Peyer's patch (tissue), 4 donors: ENCODE measurements at regions not wholly inside any gene's neighbourhood (a gene's known extent, or its start where the extent isn't known, plus 50 kb on each side); places are given as distances from the start of the nearest gene placed in this dataset.
"Not testable (repeated sequence)": the region's sequence is repeated elsewhere in the genome, so short reads cannot be mapped to it uniquely, and the experiment has no call there.

ENCODE experiments used
- DNase-seq, 3 donors: peaks; one replicate each; pipeline ENCODE4 v3.0.0-alpha.2; 2017 to 2019
- H3K27ac ChIP-seq, 4 donors: fragments of 200-600 bp; sonication (generic); one replicate each; pipeline ENCODE4 v1.5.1; 2016 to 2019
- H3K27me3 ChIP-seq, 2 donors: fragments of 200-600 bp; sonication (generic); one replicate each; pipeline ENCODE4 v1.5.1; 2019
- H3K36me3 ChIP-seq, 3 donors: fragments of 200-600 bp; sonication (generic); one replicate each; pipeline ENCODE4 v1.5.1; 2016 to 2019
- H3K4me1 ChIP-seq, 4 donors: fragments of 200-600 bp; sonication (generic); one replicate each; pipeline ENCODE4 v1.5.1; 2016 to 2019
- H3K4me3 ChIP-seq, 4 donors: fragments of 200-600 bp; sonication (generic); 1 replicate in 3 of 4; 2 replicates in 1 of 4; pipeline ENCODE4 v1.5.1; 2016 to 2019; ENCODE audit warnings: mild to moderate bottlenecking in 1 of 4
- H3K9me3 ChIP-seq, 4 donors: fragments of 200-600 bp; sonication (generic); one replicate each; pipeline ENCODE4 v1.5.1; 2016 to 2019; ENCODE audit warnings: mild to moderate bottlenecking in 1 of 4
- POLR2A ChIP-seq, 2 donors: fragments of 450-650 bp; IDR thresholded peaks; one replicate each; pipeline ENCODE4 v1.5.1; 2017; ENCODE audit warnings: antibody characterized with exemption in 2 of 2, mild to moderate bottlenecking in 2 of 2, moderate library complexity in 2 of 2
- TF ChIP-seq, protein P1 (sequence below), 6 experiments: fragments of 450-650 bp in 4 of 6; fragments of 200-600 bp in 2 of 6; sonication (generic) in 1 of 6; IDR thresholded peaks; one replicate each; pipeline ENCODE4 v1.5.1; 2017 to 2019; ENCODE audit warnings: antibody characterized with exemption in 6 of 6, mild to moderate bottlenecking in 3 of 6, moderate library complexity in 1 of 6

- no peak for DNase-seq
- Histone ChIP-seq H3K27me3 (no peaks in the 10 kb centered on the region), H3K4me3 (no peak overlapping the region), H3K27ac (no peak overlapping the region), H3K36me3 (no peaks in the 10 kb centered on the region), H3K9me3 (no peaks in the 10 kb centered on the region), H3K4me1 (no peaks in the 10 kb centered on the region)
- TF ChIP-seq, protein P1, sequence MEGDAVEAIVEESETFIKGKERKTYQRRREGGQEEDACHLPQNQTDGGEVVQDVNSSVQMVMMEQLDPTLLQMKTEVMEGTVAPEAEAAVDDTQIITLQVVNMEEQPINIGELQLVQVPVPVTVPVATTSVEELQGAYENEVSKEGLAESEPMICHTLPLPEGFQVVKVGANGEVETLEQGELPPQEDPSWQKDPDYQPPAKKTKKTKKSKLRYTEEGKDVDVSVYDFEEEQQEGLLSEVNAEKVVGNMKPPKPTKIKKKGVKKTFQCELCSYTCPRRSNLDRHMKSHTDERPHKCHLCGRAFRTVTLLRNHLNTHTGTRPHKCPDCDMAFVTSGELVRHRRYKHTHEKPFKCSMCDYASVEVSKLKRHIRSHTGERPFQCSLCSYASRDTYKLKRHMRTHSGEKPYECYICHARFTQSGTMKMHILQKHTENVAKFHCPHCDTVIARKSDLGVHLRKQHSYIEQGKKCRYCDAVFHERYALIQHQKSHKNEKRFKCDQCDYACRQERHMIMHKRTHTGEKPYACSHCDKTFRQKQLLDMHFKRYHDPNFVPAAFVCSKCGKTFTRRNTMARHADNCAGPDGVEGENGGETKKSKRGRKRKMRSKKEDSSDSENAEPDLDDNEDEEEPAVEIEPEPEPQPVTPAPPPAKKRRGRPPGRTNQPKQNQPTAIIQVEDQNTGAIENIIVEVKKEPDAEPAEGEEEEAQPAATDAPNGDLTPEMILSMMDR (IDR thresholded peaks at IDR 0.05) = no peak
- no peak for TF ChIP-seq POLR2A (IDR thresholded peaks at IDR 0.05)
These were observed 152.0 kb downstream of the ZNF22 start for GRCh38 chr10:45152726-45153125.

DNA sequence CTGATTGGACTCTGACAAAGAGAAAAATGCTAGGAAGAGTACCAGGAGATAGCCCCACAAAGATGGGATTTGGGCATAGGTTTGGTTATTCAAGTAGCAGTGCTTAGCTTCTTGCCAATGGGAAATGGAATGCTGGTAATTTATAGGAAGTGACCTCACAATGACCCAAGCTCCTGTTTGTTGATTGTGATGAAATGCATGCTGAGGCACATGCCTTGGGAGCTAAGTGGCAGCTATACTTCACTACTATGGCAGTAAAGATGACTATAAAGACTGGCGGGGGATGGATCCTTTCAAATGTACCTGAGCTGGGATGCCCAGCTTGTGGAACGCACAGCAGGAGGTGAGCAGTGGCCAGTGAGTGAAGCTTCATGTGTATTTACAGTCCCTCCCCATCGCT, 153.8 kb downstream of the ZNF22 start:
- Histone ChIP-seq H3K4me1 (no peaks in the 10 kb centered on the region), H3K9me3 (no peaks in the 10 kb centered on the region), H3K27ac (no peak overlapping the region), H3K27me3 (no peaks in the 10 kb centered on the region), H3K36me3 (no peaks in the 10 kb centered on the region), H3K4me3 (no peak overlapping the region)
- no peak for DNase-seq
- TF ChIP-seq POLR2A (IDR thresholded peaks at IDR 0.05) = no peak
- TF ChIP-seq, protein P1 (IDR thresholded peaks at IDR 0.05) = no peak

DNA sequence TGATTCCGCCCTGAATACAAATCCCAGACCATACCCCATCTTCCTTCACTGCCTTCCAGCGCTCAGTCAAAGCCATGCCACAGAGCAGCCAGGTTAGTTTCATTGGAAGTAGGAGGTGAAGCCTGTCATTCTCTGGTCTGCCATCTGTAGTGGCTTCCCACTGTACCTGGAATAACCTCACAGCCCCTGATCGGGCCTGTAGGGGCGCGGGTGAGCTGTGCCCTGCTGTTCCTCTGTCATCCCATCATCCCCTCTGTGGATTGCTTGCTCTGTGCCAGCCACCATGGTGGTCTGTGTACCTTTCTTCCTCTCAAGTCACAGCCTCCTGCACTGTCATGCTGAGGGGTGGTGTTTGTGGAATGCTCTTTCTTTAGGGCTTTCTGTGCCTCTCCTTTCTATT, 155.1 kb downstream of the ZNF22 start:
- H3K4me1 ChIP-seq = no peaks in the 10 kb centered on the region
- no peaks in the 10 kb centered on the region for H3K9me3 ChIP-seq
- no peaks in the 10 kb centered on the region for H3K27me3 ChIP-seq
- H3K27ac ChIP-seq = no peak overlapping the region
- no peaks in the 10 kb centered on the region for H3K36me3 ChIP-seq
- TF ChIP-seq, protein P1 (IDR thresholded peaks at IDR 0.05) = no peak
- TF ChIP-seq POLR2A (IDR thresholded peaks at IDR 0.05) = no peak
- DNase-seq = no peak
- H3K4me3 ChIP-seq = no peak overlapping the region

- H3K9me3 ChIP-seq = no peaks in the 10 kb centered on the region
- DNase-seq = no peak
- no peaks in the 10 kb centered on the region for H3K36me3 ChIP-seq
- H3K4me3 ChIP-seq = no peak overlapping the region
- H3K4me1 ChIP-seq = no peaks in the 10 kb centered on the region
- TF ChIP-seq, protein P1 (IDR thresholded peaks at IDR 0.05) = no peak
- no peak for TF ChIP-seq POLR2A (IDR thresholded peaks at IDR 0.05)
- H3K27me3 ChIP-seq = no peaks in the 10 kb centered on the region
- no peak overlapping the region for H3K27ac ChIP-seq
These were observed 155.1 kb downstream of the OR13A1 start for GRCh38 chr10:45160271-45160670.

DNA sequence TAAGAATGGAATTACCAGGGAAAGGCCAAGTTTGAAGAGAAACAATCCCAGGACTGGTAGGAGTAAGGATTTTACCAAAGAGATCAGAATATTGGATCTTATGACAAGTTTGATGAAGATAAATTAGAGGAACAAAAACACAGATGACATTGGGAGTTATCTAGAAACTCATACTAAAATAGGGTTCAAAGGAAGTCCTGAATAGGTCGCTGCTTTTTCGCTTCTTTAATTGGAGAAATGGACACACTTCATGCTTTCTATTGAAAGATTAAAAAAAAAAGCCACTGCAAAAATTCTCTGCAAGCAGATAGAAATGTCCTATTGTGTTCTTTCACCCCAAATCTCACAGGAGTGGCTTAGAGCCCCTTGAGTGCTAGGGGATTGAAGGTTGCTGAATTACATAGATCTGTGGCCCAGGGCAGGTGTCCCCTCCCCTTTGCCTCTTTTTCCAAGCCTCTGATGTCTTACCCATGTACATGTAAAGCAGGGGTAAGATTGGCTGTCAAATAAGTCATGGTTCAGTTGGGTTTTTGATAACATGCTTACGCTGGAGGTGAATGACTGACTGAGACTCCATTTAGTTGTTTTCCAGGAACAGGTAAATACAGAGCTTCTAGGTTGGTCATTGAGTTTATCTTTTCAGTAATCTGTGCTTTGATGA, 152.0 kb downstream of the OR13A1 start:
- DNase-seq = no peak
- H3K27ac ChIP-seq = no peak overlapping the region
- no peaks in the 10 kb centered on the region for H3K36me3 ChIP-seq
- H3K4me3 ChIP-seq = no peak overlapping the region
- no peaks in the 10 kb centered on the region for H3K27me3 ChIP-seq
- H3K9me3 ChIP-seq = no peaks in the 10 kb centered on the region
- no peaks in the 10 kb centered on the region for H3K4me1 ChIP-seq
- TF ChIP-seq, protein P1 (IDR thresholded peaks at IDR 0.05) = no peak
- no peak for TF ChIP-seq POLR2A (IDR thresholded peaks at IDR 0.05)

DNA sequence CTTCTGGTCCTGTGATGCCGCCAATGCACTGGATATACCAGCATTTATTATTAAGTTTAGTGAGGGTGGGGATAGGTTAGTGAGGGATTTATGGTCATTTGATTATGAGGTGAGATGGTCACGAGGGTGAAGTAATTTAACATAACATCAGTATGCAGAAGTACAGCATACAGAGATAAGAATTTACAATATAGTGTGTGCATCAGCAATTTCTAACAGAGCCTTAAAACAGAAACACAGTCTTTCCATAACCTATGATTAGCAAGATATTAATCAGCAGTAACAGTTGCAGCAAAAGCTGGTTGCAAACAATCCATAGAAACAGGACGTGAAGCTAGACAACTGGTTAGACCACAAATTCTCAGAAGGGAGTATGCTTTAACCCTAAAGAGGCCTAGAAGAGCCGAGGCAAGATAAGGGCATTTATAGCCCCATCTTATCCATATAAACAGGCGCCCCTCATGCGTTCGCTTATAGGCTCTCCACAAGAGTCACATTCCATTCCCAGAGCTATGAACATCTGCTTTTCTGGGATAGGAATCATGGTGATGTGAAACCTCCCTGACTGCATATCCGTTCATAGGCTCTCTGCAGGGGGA, 139.8 kb downstream of the OR13A1 start:
- not testable (repeated sequence) for H3K27ac ChIP-seq

More for the DNA sequence above, 139.8 kb downstream of the OR13A1 start:
- not testable (repeated sequence) for H3K4me1 ChIP-seq, DNase-seq, H3K4me3 ChIP-seq, H3K27me3 ChIP-seq, H3K9me3 ChIP-seq, H3K36me3 ChIP-seq
